ENCODE measurements at regions not wholly inside any gene's neighbourhood (a gene's known extent, or its start where the extent isn't known, plus 50 kb on each side); places are given as distances from the start of the nearest gene placed in this dataset.

GRCh38 chr5:176736931-176737745 lies 73.2 kb upstream of the UNC5A start:
- peak overlapping the region in 1 of 6 donors; percentile 72 for H3K27ac Mint-ChIP-seq
- DNase-seq = no peak
- H3K4me1 Mint-ChIP-seq = peaks cover 0 to 6% (median 4%) of the 10 kb centered on the region in 3 donors

GRCh38 chr5:176737746-176738636 lies 72.4 kb upstream of the UNC5A start:
- peaks cover 0 to 6% (median 0%) of the 10 kb centered on the region in 7 donors for H3K9me3 Mint-ChIP-seq
- H3K27me3 Mint-ChIP-seq = peaks cover 44 to 88% (median 77%) of the 10 kb centered on the region in 3 donors

More at GRCh38 chr5:176736931-176737745, 73.2 kb upstream of the UNC5A start:
- H3K4me3 Mint-ChIP-seq = no peak overlapping the region
- peaks cover 0 to 4% of the 10 kb centered on the region in 2 donors for H3K36me3 Mint-ChIP-seq
- ATAC-seq (ENCODE audit: low read depth in 2 of 2) = no peak
- H3K27me3 Mint-ChIP-seq = peaks cover 39 to 88% (median 79%) of the 10 kb centered on the region in 3 donors
- peaks cover 0 to 2% (median 0%) of the 10 kb centered on the region in 7 donors for H3K9me3 Mint-ChIP-seq

GRCh38 chr5:176738637-176739250 lies 71.6 kb upstream of the UNC5A start:
- Mint-ChIP-seq H3K27me3 (peaks cover 46 to 86% (median 72%) of the 10 kb centered on the region in 3 donors), H3K4me1 (peaks cover under 1 to 14% (median 6%) of the 10 kb centered on the region in 3 donors), H3K4me3 (no peak overlapping the region), H3K27ac (no peak overlapping the region), H3K36me3 (peaks cover 0 to 10% of the 10 kb centered on the region in 2 donors), H3K9me3 (peaks cover 0 to 6% (median 0%) of the 10 kb centered on the region in 7 donors)
- ATAC-seq (ENCODE audit: low read depth in 2 of 2) (no peak), DNase-seq (no peak)

More at GRCh38 chr5:176737746-176738636, 72.4 kb upstream of the UNC5A start:
- no peak overlapping the region for H3K27ac Mint-ChIP-seq
- ATAC-seq (ENCODE audit: low read depth in 2 of 2) (no peak), DNase-seq (no peak)
- H3K4me1 Mint-ChIP-seq = peaks cover 0 to 11% (median 4%) of the 10 kb centered on the region in 3 donors
- H3K36me3 Mint-ChIP-seq = peaks cover 0 to 10% of the 10 kb centered on the region in 2 donors
- H3K4me3 Mint-ChIP-seq = no peak overlapping the region

- Mint-ChIP-seq H3K4me3 (no peak overlapping the region), H3K36me3 (peaks cover 0 to 10% of the 10 kb centered on the region in 2 donors), H3K9me3 (peaks cover 0 to 6% (median 0%) of the 10 kb centered on the region in 7 donors), H3K27me3 (peaks cover 54 to 88% (median 78%) of the 10 kb centered on the region in 3 donors), H3K4me1 (peaks cover 9 to 22% (median 9%) of the 10 kb centered on the region in 3 donors), H3K27ac (peak overlapping the region in 1 of 6 donors; percentile 49)
- DNase-seq (no peak), ATAC-seq (ENCODE audit: low read depth in 2 of 2) (no peak)
These were observed 70.8 kb upstream of the UNC5A start for GRCh38 chr5:176739461-176740051.

- peaks cover 0 to 6% (median 0%) of the 10 kb centered on the region in 7 donors for H3K9me3 Mint-ChIP-seq
- H3K36me3 Mint-ChIP-seq = peaks cover 0 to 10% of the 10 kb centered on the region in 2 donors
- no peak for DNase-seq
- H3K4me3 Mint-ChIP-seq = no peak overlapping the region
- peaks cover 10 to 26% (median 10%) of the 10 kb centered on the region in 3 donors for H3K4me1 Mint-ChIP-seq
- H3K27ac Mint-ChIP-seq = no peak overlapping the region
- ATAC-seq (ENCODE audit: low read depth in 2 of 2) = no peak
- H3K27me3 Mint-ChIP-seq = peaks cover 59 to 90% (median 76%) of the 10 kb centered on the region in 3 donors
These were observed 70.1 kb upstream of the UNC5A start for GRCh38 chr5:176740131-176740701.

GRCh38 chr5:176740702-176741496 lies 69.5 kb upstream of the UNC5A start:
- peaks cover 0 to 10% of the 10 kb centered on the region in 2 donors for H3K36me3 Mint-ChIP-seq
- peaks cover 17 to 32% (median 17%) of the 10 kb centered on the region in 3 donors for H3K4me1 Mint-ChIP-seq
- H3K9me3 Mint-ChIP-seq = peaks cover 0 to 6% (median 0%) of the 10 kb centered on the region in 7 donors
- peaks cover 61 to 90% (median 76%) of the 10 kb centered on the region in 3 donors for H3K27me3 Mint-ChIP-seq
- no peak for ATAC-seq (ENCODE audit: low read depth in 2 of 2)
- no peak overlapping the region for H3K4me3 Mint-ChIP-seq
- no peak for DNase-seq
- H3K27ac Mint-ChIP-seq = no peak overlapping the region

- no peak overlapping the region for H3K4me3 Mint-ChIP-seq
- H3K4me1 Mint-ChIP-seq = peaks cover 20 to 36% (median 23%) of the 10 kb centered on the region in 3 donors
- H3K9me3 Mint-ChIP-seq = peaks cover 0 to 6% (median 0%) of the 10 kb centered on the region in 7 donors
- peak overlapping the region in 1 of 6 donors; percentile 69 for H3K27ac Mint-ChIP-seq
- DNase-seq (no peak), ATAC-seq (ENCODE audit: low read depth in 2 of 2) (no peak)
- peaks cover 62 to 90% (median 76%) of the 10 kb centered on the region in 3 donors for H3K27me3 Mint-ChIP-seq
- peaks cover 0 to 10% of the 10 kb centered on the region in 2 donors for H3K36me3 Mint-ChIP-seq
These were observed 68.7 kb upstream of the UNC5A start for GRCh38 chr5:176741561-176742211.

GRCh38 chr5:176742246-176743105 lies 67.9 kb upstream of the UNC5A start:
- DNase-seq (no peak), ATAC-seq (ENCODE audit: low read depth in 2 of 2) (no peak)
- peaks cover 59 to 90% (median 75%) of the 10 kb centered on the region in 3 donors for H3K27me3 Mint-ChIP-seq
- peaks cover 20 to 36% (median 23%) of the 10 kb centered on the region in 3 donors for H3K4me1 Mint-ChIP-seq
- H3K36me3 Mint-ChIP-seq = peaks cover 0 to 10% of the 10 kb centered on the region in 2 donors
- H3K9me3 Mint-ChIP-seq = peaks cover 0 to 6% (median 0%) of the 10 kb centered on the region in 7 donors
- peak overlapping the region in 1 of 8 donors; percentile 58 for H3K4me3 Mint-ChIP-seq
- H3K27ac Mint-ChIP-seq = peak overlapping the region in 1 of 6 donors; percentile 69

- Mint-ChIP-seq H3K27me3 (peaks cover 59 to 95% (median 80%) of the 10 kb centered on the region in 3 donors), H3K4me3 (peak overlapping the region in 3 of 8 donors; percentile 18 to 69 (median 44)), H3K9me3 (peaks cover 0 to 6% (median 0%) of the 10 kb centered on the region in 7 donors), H3K36me3 (peaks cover 0 to 10% of the 10 kb centered on the region in 2 donors), H3K27ac (no peak overlapping the region), H3K4me1 (peaks cover 20 to 36% (median 23%) of the 10 kb centered on the region in 3 donors)
- no peak for ATAC-seq (ENCODE audit: low read depth in 2 of 2)
- DNase-seq = no peak
These were observed 67.1 kb upstream of the UNC5A start for GRCh38 chr5:176743136-176743861.
